ENCODE measurements at regions not wholly inside any gene's neighbourhood (a gene's known extent, or its start where the extent isn't known, plus 50 kb on each side); places are given as distances from the start of the nearest gene placed in this dataset.

- no peak for TF ChIP-seq POLR2AphosphoS5 (IDR thresholded peaks at IDR 0.05)
- no peak for TF ChIP-seq CTCF (IDR thresholded peaks at IDR 0.05; ENCODE audit: poor library complexity, severe bottlenecking)
- TF ChIP-seq REST (IDR thresholded peaks at IDR 0.05; ENCODE audit: borderline replicate concordance): no peak
- no peak for TF ChIP-seq SMC3 (conservative IDR thresholded peaks at IDR 0.05; ENCODE audit: poor library complexity)
- TF ChIP-seq RAD21 (conservative IDR thresholded peaks at IDR 0.05): no peak
- TF ChIP-seq TAF1 (IDR thresholded peaks at IDR 0.05; ENCODE audit: low read depth): no peak
These were observed 251.7 kb upstream of the NOVA1 start for GRCh38 chr14:26849514-26849913.
